ENCODE measurements at regions not wholly inside any gene's neighbourhood (a gene's known extent, or its start where the extent isn't known, plus 50 kb on each side); places are given as distances from the start of the nearest gene placed in this dataset.

DNA sequence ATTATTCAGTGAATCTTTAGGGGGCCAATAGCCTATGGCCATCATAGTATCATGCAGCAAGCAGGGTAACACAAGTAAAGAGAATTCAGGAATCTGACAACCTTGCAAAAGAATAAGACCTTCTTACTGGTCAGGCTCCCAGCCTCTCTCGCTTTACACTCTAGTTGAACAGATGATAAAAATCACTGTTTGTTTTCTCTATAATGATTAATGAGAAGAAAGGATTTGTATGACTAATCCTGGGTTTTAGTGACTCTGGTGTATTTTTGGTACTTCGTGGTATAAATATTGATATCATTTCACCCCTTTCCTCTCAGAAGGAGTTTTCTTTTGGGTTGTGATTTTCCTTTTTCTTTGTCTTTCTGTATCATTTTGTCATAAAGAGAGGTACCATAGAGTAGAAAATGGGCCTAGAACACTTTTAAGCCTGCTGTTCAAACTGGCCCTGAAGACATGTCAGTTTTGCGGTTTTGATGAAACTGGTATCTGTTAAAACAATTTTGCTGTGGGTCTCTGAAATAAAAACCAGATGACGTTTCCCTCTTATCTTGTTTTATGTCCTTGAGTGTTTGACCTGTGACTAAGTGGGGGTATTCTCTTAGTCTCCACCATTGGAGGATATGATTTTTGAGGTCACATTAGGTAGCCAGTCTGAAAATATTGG lies 294.9 kb upstream of the TBX22 start:
- CTCF ChIA-PET, result no interaction called here
- H3K4me1 ChIP-seq (ENCODE audit: control insufficient read depth, insufficient read depth, low read length), result no peaks in the 10 kb centered on the region
- H3K79me2 ChIP-seq (ENCODE audit: control insufficient read depth, insufficient read depth, low read length), result no peaks in the 10 kb centered on the region
- no peaks in the 10 kb centered on the region for H3K36me3 ChIP-seq (ENCODE audit: control insufficient read depth in 2 of 2, insufficient read depth in 2 of 2, low read length in 1 of 2)
- H4K20me1 ChIP-seq (ENCODE audit: control insufficient read depth, insufficient read depth), result no peaks in the 10 kb centered on the region
- H3K27me3 ChIP-seq (replicated peaks in 1 of 2; ENCODE audit: control insufficient read depth in 2 of 2, insufficient read depth in 2 of 2, low read length in 1 of 2), result no peaks in the 10 kb centered on the region
- ATAC-seq (peak; percentile 45), DNase-seq (ENCODE audit: low read depth, low spot score) (no peak), FAIRE-seq (no peak)
- POLR2A ChIA-PET, result no interaction called here
- no peak overlapping the region for H2AFZ ChIP-seq (ENCODE audit: control insufficient read depth, low read depth, low read length)
- no peak overlapping the region for H3K4me2 ChIP-seq (ENCODE audit: control insufficient read depth, insufficient read depth)
- no peak overlapping the region for H3K27ac ChIP-seq (ENCODE audit: control insufficient read depth, insufficient read depth)
- SMC1A ChIA-PET (ENCODE audit: uncharacterized antibody, unreplicated experiment), result no interaction called here
- no TSS peak for BruUV-seq (replicated peaks)
- 29% methylated on average over 4 of the region's 4 CpGs for WGBS (ENCODE audit: insufficient coverage, insufficient replicate concordance, low lambda C conversion rate, missing lambda C conversion rate)
- RAD21 ChIA-PET (ENCODE audit: unreplicated experiment), result no interaction called here
- TF ChIP-seq, protein P1, sequence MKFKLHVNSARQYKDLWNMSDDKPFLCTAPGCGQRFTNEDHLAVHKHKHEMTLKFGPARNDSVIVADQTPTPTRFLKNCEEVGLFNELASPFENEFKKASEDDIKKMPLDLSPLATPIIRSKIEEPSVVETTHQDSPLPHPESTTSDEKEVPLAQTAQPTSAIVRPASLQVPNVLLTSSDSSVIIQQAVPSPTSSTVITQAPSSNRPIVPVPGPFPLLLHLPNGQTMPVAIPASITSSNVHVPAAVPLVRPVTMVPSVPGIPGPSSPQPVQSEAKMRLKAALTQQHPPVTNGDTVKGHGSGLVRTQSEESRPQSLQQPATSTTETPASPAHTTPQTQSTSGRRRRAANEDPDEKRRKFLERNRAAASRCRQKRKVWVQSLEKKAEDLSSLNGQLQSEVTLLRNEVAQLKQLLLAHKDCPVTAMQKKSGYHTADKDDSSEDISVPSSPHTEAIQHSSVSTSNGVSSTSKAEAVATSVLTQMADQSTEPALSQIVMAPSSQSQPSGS (IDR thresholded peaks at IDR 0.05; ENCODE audit: low read length), result no peak
- TF ChIP-seq ZSCAN29 (IDR thresholded peaks at IDR 0.05), result no peak
- TF ChIP-seq, protein P2, sequence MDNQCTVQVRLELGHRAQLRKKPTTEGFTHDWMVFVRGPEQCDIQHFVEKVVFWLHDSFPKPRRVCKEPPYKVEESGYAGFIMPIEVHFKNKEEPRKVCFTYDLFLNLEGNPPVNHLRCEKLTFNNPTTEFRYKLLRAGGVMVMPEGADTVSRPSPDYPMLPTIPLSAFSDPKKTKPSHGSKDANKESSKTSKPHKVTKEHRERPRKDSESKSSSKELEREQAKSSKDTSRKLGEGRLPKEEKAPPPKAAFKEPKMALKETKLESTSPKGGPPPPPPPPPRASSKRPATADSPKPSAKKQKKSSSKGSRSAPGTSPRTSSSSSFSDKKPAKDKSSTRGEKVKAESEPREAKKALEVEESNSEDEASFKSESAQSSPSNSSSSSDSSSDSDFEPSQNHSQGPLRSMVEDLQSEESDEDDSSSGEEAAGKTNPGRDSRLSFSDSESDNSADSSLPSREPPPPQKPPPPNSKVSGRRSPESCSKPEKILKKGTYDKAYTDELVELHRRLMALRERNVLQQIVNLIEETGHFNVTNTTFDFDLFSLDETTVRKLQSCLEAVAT (IDR thresholded peaks at IDR 0.05), result no peak
- no peak for TF ChIP-seq NFXL1 (IDR thresholded peaks at IDR 0.05; ENCODE audit: borderline replicate concordance)
- no peak for TF ChIP-seq STAT3 (IDR thresholded peaks at IDR 0.05; ENCODE audit: low read depth, low read length)
- TF ChIP-seq BRCA1 (IDR thresholded peaks at IDR 0.05; ENCODE audit: low read depth, low read length), result no peak
- no peak for TF ChIP-seq MYB (IDR thresholded peaks at IDR 0.05; ENCODE audit: borderline replicate concordance, low read depth, low read length)
- TF ChIP-seq, protein P3, sequence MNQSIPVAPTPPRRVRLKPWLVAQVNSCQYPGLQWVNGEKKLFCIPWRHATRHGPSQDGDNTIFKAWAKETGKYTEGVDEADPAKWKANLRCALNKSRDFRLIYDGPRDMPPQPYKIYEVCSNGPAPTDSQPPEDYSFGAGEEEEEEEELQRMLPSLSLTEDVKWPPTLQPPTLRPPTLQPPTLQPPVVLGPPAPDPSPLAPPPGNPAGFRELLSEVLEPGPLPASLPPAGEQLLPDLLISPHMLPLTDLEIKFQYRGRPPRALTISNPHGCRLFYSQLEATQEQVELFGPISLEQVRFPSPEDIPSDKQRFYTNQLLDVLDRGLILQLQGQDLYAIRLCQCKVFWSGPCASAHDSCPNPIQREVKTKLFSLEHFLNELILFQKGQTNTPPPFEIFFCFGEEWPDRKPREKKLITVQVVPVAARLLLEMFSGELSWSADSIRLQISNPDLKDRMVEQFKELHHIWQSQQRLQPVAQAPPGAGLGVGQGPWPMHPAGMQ (IDR thresholded peaks at IDR 0.05; ENCODE audit: borderline replicate concordance), result no peak
- no peak for TF ChIP-seq TAF1 (IDR thresholded peaks at IDR 0.05; ENCODE audit: borderline replicate concordance, low read depth, low read length)
- no peak for TF ChIP-seq MXI1 (IDR thresholded peaks at IDR 0.05; ENCODE audit: low read depth, low read length)
- TF ChIP-seq, protein P4, sequence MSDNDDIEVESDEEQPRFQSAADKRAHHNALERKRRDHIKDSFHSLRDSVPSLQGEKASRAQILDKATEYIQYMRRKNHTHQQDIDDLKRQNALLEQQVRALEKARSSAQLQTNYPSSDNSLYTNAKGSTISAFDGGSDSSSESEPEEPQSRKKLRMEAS (IDR thresholded peaks at IDR 0.05; ENCODE audit: low read depth, low read length), result no peak
- TF ChIP-seq MTA2 (IDR thresholded peaks at IDR 0.05; ENCODE audit: low read depth), result no peak
- no peaks in the 10 kb centered on the region for H3K9me3 ChIP-seq (replicated peaks; ENCODE audit: control insufficient read depth, insufficient read depth, low read length)
- intact Hi-C loops (cut with micrococcal nuclease; ENCODE audit: unreplicated experiment) (no loop called here), in situ Hi-C loops (cut with MboI) (no loop called here)
- H3K4me3 ChIP-seq, result no peak overlapping the region
- H3K9ac ChIP-seq (ENCODE audit: control insufficient read depth, insufficient read depth, low read length), result no peak overlapping the region
